Activated CD8-positive, alpha-beta memory T cell treated with anti-CD3 and anti-CD28 coated beads for 4 hours (primary cell): ENCODE measurements at regions not wholly inside any gene's neighbourhood (a gene's known extent, or its start where the extent isn't known, plus 50 kb on each side); places are given as distances from the start of the nearest gene placed in this dataset.
"Not testable (repeated sequence)": the region's sequence is repeated elsewhere in the genome, so short reads cannot be mapped to it uniquely, and the experiment has no call there.

Source experiments
- DNase-seq, 2 donors: peaks; one replicate each; pipeline ENCODE4 v3.0.0-alpha.2; 2020; ENCODE audit warnings: low read depth in 2 of 2

GRCh38 chr17:77526259-77526711 is 385.5 kb downstream of the SEC14L1 start:
- no peak for DNase-seq

- DNase-seq = no peak
These were observed 386.1 kb downstream of the SEC14L1 start for GRCh38 chr17:77526728-77527350.

- no peak for DNase-seq
These were observed 386.6 kb downstream of the SEC14L1 start for GRCh38 chr17:77527409-77527808.

- no peak for DNase-seq
These were observed 387.2 kb downstream of the SEC14L1 start for GRCh38 chr17:77527836-77528505.

- no peak for DNase-seq
These were observed 388.0 kb downstream of the SEC14L1 start for GRCh38 chr17:77528516-77529327.

GRCh38 chr17:77529328-77529650 is 388.5 kb downstream of the SEC14L1 start:
- DNase-seq = no peak

- no peak for DNase-seq
These were observed 389.8 kb downstream of the SEC14L1 start for GRCh38 chr17:77530591-77530990.

GRCh38 chr17:77531002-77531401 is 390.2 kb downstream of the SEC14L1 start:
- no peak for DNase-seq

- DNase-seq = no peak
These were observed 390.9 kb downstream of the SEC14L1 start for GRCh38 chr17:77531641-77532040.

GRCh38 chr17:77533697-77534096 is 392.9 kb downstream of the SEC14L1 start:
- not testable (repeated sequence) for DNase-seq

- DNase-seq = no peak
These were observed 393.4 kb downstream of the SEC14L1 start for GRCh38 chr17:77534137-77534536.

GRCh38 chr17:77535435-77535834 is 394.7 kb downstream of the SEC14L1 start:
- no peak for DNase-seq

- no peak for DNase-seq
These were observed 395.1 kb downstream of the SEC14L1 start for GRCh38 chr17:77535892-77536291.

- DNase-seq = no peak
These were observed 396.8 kb downstream of the SEC14L1 start for GRCh38 chr17:77537566-77537965.

GRCh38 chr17:77540531-77540930 is 399.8 kb downstream of the SEC14L1 start:
- no peak for DNase-seq

- no peak for DNase-seq
These were observed 400.2 kb downstream of the SEC14L1 start for GRCh38 chr17:77540975-77541374.

GRCh38 chr17:77542011-77542410 is 401.2 kb downstream of the SEC14L1 start:
- DNase-seq = no peak

GRCh38 chr17:77542551-77543490 is 402.1 kb downstream of the SEC14L1 start:
- DNase-seq = peak; percentile 20 to 31

- DNase-seq = no peak
These were observed 403.0 kb downstream of the SEC14L1 start for GRCh38 chr17:77543801-77544200.

- no peak for DNase-seq
These were observed 403.8 kb downstream of the SEC14L1 start for GRCh38 chr17:77544347-77545110.

GRCh38 chr17:77546772-77547241 is 406.0 kb downstream of the SEC14L1 start:
- no peak for DNase-seq
